ENCODE measurements at regions not wholly inside any gene's neighbourhood (a gene's known extent, or its start where the extent isn't known, plus 50 kb on each side); places are given as distances from the start of the nearest gene placed in this dataset.

GRCh38 chr7:31457551-31457950 is 56.3 kb upstream of the ITPRID1 start (continued):
- TF ChIP-seq ATF3 (IDR thresholded peaks at IDR 0.05), result no peak

- Histone ChIP-seq H3K9ac (ENCODE audit: low read depth in 1 of 2, low read length in 2 of 2) (no peak overlapping the region), H3K4me1 (ENCODE audit: control insufficient read depth in 4 of 4, insufficient read depth in 4 of 4, low read length in 3 of 4) (no peaks in the 10 kb centered on the region), H3K27ac (ENCODE audit: low read depth in 1 of 2, low read length in 2 of 2) (no peak overlapping the region), H3K9me3 (ENCODE audit: control insufficient read depth in 4 of 4, low read length in 3 of 4) (no peaks in the 10 kb centered on the region), H3K36me3 (ENCODE audit: control insufficient read depth in 4 of 4, insufficient read depth in 3 of 4, low read depth in 1 of 4, low read length in 3 of 4) (no peaks in the 10 kb centered on the region), H3K4me3 (ENCODE audit: low read depth in 1 of 3, low read length in 3 of 3) (no peak overlapping the region), H3K27me3 (ENCODE audit: control insufficient read depth in 4 of 4, insufficient read depth in 4 of 4, low read length in 3 of 4) (no peaks in the 10 kb centered on the region)
- 85% methylated on average over 4 of the region's 4 CpGs for WGBS
- TF ChIP-seq SP1 (IDR thresholded peaks at IDR 0.05), result no peak
- TF ChIP-seq CTCF (IDR thresholded peaks at IDR 0.05; ENCODE audit: low read depth, low read length, missing input control), result no peak
- no peak for TF ChIP-seq GABPA (IDR thresholded peaks at IDR 0.05 in 1 of 2, conservative IDR thresholded peaks at IDR 0.05 in 1 of 2)
- no peak for TF ChIP-seq HNF4G (IDR thresholded peaks at IDR 0.05)
- no peak for TF ChIP-seq REST (IDR thresholded peaks at IDR 0.05)
- TF ChIP-seq TAF1 (conservative IDR thresholded peaks at IDR 0.05), result no peak
- TF ChIP-seq MAX (IDR thresholded peaks at IDR 0.05), result no peak
- TF ChIP-seq HNF4A (conservative IDR thresholded peaks at IDR 0.05), result no peak
- no peak for TF ChIP-seq FOXA1 (IDR thresholded peaks at IDR 0.05)
- no peak for TF ChIP-seq RXRA (IDR thresholded peaks at IDR 0.05)
- no peak for TF ChIP-seq NR2F2 (IDR thresholded peaks at IDR 0.05)
- TF ChIP-seq RAD21 (IDR thresholded peaks at IDR 0.05), result no peak
- TF ChIP-seq ATF3 (IDR thresholded peaks at IDR 0.05), result no peak
- no peak for TF ChIP-seq EGR1 (IDR thresholded peaks at IDR 0.05; ENCODE audit: low read depth in 2 of 2)
- TF ChIP-seq YY1 (IDR thresholded peaks at IDR 0.05), result no peak
- TF ChIP-seq ZBTB33 (IDR thresholded peaks at IDR 0.05), result no peak
- no peak for TF ChIP-seq JUND (IDR thresholded peaks at IDR 0.05)
- no peak for TF ChIP-seq FOXA2 (IDR thresholded peaks at IDR 0.05)
- DNase-seq (ENCODE audit: low spot score), result no peak
Measured at GRCh38 chr7:31458203-31458602, 55.7 kb upstream of the ITPRID1 start.

Data from liver (tissue), 8 donors.